CD4-positive, alpha-beta T cell treated with Interleukin-4 for 1 hour (primary cell): ENCODE measurements at regions not wholly inside any gene's neighbourhood (a gene's known extent, or its start where the extent isn't known, plus 50 kb on each side); places are given as distances from the start of the nearest gene placed in this dataset.

ENCODE experiments used
- DNase-seq, 2 donors: peaks; one replicate each; pipeline ENCODE4 v3.0.0-alpha.2; 2020 to 2022

DNA sequence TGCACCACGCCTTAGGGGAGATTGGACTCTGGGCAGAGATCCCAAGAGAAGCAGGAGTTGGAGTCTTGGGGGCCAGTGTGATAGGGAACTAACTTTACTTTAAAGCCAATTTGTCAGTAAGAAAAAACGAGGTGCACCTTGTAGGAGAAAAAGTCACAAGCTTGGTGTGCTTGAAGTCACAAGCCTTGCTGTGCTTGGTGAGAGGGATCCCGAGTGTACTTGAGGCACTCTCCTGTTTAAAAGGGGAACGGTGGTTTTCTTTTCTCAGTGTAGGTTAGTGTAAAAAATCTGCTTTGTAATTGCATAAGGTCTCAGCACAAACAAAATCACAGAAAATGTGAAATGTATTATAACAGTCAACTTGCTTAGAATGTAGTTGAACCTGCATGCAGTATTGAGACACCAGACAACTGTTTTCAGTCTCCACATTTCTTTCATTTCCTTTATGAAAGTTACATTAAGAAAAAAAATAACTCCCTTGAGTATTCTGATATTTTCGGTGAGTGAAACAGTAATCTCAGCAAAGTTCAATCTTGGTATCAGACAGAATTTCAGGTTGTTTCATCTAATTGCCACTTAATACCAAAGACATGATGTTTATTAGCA is 111.1 kb upstream of the DUSP22 start:
- no peak for DNase-seq

DNA sequence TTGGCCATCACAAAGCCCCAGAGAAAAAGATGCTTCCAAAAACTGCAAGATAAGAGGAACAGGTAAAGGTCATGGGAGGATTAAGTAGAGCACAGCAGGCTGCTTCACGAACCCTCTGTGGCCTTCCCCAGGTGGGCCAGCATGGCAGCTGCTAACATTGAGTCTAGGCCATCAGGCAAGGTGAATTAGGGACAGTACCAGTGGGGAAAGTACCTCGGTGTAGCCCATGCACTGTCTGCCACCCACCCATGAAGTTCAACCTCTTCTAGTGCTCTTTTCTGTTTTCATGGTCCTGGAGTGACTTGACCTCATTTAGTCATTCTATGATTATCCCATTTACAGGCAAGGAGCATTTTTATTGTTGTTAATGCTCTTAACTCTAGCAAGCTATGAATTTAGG is 108.6 kb upstream of the DUSP22 start:
- no peak for DNase-seq

DNA sequence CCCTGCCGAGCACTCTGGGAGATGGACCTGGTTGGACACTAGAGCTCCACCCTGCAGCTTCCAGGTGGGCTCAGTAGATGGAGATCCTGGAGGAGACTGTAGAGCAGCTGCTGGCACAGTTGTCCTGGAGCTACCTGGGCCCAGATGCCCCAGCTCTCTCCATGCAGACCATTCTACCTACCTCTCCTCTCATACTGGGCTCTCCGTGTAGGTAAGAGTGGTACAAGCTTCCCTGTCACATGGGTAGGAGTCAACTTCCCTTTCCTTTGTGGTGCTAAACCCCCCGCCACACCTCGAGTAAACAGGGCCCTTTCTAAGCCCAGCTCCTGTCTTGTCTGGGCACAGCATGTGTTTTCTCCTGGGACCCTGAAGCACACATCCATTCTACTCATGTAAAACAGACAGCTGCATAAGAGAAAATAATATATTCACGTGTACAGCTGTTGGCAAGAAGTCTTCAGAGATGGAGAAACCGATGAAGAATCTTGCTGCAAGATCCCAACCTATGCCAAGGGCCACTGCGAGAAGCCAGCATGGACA is 108.1 kb upstream of the DUSP22 start:
- no peak for DNase-seq

DNA sequence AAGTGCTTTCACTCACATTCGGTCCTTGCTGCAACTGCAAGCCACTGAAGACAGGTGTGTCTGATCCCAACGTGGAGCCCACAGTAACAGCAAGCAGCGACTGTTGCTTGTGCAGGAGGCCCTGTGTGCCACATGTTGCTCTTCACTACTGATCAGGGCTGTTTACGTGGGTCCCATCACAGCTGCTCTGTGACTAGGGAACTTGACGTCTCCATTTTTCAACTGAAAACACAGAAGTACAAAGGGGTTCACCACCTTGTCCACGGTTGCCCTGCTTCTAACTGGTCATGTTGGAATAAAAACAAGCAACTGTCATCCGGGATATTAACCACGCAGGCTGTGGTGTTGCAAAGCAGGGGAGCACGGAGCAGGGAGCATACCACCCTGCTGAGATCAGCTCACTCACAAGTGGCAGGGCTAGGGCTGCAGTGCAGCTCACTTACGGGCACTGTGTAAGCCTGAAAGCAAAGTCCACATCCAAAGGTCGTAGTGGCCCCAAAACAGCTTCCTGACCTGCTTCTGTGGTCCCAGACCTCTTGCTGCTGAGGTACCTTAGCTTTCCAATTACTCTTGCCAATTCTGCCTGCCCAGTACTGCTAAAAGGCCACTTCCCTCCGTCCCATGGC is 105.8 kb upstream of the DUSP22 start:
- no peak for DNase-seq

DNA sequence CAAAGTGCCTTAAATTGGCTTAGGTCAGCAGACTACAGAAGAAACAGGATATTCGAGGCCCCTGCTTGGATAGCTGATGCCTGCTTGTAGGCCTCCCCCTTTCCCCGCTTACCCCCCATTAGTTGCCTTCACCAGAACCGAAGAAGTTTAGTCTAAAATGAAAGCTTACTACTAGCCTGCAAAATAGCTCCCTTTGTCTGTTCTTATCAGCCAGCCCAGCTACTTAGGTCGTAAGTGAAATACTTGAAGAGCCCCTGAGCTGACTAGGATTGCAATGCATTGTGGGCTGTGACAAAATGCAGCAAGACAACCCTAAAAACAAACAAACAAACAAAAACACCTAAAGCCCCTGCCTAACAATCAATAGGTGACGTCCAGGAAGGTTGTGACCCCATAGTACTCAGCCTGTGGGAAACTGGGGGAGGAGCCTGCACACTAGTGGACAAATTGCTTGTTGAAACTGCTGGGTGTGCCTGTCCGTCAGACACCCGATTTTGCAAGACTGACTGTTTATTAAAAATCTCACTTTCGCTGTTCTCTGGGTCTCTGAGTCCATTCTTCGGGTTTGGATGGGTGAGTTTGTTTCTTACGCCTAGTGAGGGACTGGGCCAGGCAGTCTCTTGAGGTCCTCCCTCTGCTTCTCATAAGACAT is 105.0 kb upstream of the DUSP22 start:
- no peak for DNase-seq

DNA sequence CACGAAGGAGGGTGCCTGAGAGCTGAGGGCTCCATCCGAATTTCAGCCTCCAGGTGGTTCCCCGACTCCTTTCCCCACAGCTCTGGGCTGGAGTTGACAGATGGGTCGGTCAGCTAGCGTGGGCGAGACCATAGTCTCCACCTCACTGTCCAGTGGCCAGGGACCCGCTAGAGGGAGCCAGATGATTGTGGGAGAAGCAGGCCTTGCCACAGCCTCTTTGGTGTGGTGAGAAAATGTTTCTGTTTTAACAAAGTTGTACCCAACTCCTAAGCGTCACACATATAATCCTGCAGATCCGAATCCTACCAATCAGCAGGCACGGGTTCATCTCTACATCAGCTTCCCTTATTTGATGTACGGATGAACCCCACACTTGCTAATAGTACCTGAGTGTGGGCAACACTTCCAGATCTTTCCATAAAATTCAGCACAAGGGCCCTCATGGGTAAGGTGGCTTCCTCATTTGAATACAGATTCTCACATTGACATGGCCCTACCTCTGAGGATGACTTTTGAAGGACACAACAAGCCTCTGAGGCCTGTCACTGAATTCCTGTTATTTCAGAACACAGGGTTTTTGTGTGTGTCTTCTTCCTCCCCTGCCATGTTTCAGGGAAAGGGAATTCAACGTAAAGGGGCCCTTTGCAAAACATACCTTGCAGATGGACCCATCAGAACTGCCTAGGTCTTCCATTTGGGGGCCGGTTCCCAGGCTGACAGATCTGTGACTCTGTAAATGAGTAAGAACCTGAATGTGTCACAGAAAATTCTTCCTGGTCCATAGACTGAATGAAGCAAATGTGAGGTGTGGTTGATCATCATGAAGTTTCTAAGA is 103.2 kb upstream of the DUSP22 start:
- DNase-seq: peak; percentile 83 to 84

DNA sequence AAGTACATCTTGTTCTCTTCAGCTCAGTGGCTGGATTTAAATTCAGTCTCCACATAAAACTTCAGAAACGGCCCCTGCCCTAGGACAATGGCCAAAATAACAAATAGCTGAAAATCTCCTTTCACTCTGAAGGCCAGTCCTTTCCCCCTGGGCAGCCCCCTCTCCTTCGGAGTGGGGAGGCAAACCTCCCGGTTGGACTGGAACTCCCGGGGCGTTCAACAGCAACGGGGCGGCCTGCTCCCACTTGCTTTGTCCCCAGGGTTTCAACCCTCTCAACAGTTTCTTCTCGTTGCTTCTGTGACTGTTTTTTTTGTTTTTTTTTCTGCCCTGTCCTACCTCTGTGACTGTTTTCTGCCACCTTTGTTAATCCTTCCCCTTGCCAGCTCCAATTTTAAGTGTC is 102.6 kb upstream of the DUSP22 start:
- DNase-seq: no peak

DNA sequence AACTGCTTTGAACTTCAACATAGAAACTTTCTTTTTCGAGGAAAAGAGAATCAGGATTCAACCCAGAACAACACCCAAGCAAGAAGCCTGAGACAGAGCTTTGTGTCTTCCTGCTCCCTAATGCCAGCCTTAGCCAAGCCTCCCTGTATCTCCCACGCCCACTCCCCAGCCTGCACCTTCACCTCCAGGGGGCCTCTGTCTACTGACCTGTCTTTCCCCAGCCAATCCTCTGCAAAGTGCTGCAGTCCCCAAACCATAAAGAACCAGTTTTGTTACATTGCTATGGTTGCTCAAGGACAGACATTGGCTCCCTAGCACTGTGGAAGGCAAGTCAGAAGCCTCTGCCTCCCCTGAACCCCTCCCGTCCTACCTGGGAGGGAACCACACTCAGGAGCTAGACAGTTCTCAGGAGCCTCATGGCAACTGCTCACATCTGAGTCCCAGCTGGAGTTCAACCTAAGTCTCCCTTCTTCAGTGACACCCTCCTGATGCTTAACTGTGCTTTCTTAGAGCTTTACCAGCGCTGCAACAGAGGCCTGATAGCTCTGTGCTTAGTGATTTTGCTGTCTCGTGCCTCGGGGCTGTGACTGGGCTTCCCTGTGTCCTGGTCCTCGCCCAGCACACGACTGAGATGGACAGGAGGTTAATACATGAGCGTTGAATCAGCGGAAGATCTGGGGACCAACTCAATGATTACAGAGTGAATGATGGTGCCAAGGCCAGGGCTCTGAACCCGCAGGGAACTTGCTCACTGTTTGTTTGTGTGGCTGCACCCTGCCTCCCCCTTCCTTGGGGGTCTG is 101.5 kb upstream of the DUSP22 start:
- DNase-seq: no peak

DNA sequence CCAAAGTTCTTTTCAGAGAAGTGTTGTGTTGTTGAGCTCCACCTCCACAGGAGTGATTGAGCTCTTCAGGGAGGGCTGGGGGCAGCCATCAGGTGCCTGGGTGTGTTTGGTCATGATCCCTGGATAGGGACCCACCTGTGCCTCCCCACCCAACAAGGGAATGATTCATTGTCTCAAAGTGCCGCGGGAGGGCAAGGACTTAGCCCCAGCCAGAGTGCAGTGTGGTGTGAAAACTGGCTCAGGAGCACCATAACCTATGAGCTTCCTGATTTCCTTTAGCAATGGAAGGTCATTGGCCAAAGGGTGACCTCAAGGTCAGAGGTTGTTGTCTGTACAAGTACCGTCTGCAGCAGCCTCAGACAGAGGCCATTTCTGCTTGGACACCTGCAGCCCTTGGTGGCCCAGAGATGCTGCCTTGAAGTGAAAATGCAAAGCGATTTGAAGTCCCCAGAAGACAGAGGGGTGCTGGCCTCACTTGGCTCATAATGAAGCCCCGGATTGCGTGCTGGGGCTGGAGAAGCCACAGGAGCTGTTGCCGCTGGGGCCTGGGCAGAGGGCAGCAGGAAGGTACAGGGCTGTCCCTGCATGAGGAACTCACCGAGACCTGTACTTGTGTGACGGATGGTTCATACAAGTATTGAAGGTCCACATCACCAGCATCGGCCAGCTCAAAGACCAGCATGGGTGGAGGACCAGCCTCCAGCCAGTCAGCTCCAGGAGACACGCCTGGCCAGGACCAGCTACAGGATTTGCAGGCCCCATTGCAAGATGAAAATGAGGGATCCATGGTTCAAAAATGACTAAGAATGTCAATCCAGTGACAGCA is 100.6 kb upstream of the DUSP22 start:
- DNase-seq: no peak

DNA sequence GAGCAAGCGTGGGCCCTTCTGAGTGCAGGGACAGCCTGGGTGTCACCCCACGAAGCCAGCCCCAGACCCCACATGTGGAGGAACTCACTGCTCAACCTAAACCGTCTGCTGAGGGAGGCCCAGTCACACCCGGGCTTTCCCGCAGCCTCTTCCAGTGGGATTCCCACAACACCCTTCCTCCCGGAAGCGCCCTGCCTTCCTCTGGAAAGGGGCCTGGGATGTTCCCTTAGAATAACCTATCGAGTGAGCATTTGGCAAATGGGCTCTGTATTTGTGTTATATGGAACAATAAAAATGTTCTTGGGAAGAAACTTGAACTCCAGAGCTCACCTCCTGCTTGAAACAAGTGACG is 100.0 kb upstream of the DUSP22 start:
- DNase-seq: no peak

DNA sequence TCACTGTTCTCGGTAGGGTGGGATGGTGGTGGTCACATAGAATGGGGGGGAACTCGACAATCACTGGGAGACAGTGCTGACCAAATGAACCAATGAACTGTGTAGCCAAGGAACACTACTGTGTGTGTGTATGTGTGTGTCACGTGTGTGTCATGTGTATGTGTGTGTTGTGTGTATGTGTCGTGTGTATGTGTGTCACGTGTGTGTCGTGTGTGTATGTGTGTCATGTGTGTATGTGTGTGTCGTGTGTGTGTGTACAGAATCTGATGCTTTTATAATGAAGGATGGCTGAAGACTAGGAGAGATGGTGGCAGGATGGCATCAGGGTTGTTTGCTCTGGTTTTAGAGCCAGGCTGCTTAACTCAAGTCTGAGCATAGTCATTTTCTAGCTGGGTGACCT is 99.1 kb upstream of the DUSP22 start:
- no peak for DNase-seq

DNA sequence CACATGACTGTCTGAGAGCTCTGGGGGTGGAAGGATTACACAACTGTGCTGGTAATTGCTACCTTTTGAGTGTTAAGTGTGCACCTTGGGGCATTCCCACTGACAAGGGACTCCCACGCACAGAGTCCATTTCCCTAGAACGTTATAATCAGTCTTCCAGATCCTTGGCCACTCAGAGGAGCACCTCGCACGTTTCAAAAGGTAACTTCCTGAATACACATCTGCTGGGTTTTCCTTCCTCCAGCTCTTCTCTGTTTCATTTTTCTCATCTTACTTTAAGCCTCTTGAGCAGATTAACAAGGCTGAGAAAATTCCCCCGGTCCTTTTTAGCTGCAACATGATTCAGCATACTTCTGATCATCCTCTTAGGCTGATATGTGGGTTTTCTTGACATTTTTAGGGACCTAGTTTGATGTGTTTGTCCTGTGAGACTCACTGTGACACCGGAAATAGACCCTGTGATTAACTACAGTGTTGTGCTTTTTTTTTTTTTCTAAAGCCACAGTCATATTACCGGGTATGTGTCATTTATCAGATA is 98.4 kb upstream of the DUSP22 start:
- DNase-seq: peak in 1 of 2 donors; percentile 56

DNA sequence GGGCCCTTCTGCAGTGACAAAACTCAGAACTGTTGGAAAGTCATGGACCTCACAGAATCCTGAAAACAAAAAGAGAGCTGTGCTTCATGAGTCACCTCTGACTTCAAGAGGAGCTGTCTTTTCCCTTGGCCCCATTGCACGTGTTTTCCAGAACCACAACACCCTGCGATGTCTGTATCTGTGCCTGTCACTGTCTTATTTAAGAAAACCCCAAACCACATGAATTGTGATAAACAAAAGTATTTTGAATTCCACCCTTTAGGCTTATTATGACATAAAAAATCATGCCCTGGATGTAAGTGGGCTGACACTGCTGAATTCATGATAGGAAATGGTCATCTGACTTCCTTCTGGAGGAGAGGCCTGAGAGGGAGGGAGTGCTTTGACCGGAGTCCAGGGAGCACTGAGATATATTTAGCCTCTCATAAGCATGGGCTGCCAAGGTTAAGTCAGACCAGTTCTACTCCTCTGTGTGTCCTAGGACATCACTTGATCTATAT is 96.4 kb upstream of the DUSP22 start:
- DNase-seq: peak; percentile 32 to 35

DNA sequence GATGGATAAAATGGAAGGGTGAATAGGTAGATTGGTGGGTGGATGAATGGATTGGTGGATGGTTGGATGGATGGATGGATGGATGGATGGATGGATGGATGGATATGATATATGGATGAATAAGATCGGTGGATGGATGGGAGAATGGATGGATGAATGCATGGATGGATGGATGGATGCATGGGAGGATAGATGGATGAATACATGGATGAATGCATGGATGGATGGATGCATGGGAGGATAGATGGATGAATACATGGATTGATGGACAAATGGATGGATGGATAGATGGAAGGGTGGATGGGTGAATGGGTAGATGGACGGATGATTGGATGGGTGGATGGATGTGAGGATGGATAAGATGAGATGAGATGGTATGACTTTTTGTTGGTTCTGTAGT is 95.7 kb upstream of the DUSP22 start:
- no peak for DNase-seq

DNA sequence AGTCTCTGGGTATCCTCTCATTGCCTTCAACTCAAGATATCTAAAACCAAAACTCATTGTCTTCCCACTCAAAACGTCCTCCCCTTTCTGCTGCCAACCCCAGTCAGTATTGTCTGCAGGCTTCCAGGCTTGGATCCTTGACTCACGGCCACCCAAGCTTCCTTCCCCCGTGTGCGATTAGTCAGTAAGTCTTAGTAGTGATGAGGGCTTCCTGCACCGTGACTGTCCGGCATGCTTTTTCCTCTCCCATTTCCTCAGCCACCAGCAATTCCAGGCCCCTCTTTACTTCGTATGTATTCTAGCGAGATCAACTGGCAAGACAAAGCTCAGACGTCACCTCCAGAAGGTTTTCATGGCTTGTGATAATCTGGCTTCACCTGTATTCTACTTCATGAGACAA is 88.6 kb upstream of the DUSP22 start:
- DNase-seq: no peak

DNA sequence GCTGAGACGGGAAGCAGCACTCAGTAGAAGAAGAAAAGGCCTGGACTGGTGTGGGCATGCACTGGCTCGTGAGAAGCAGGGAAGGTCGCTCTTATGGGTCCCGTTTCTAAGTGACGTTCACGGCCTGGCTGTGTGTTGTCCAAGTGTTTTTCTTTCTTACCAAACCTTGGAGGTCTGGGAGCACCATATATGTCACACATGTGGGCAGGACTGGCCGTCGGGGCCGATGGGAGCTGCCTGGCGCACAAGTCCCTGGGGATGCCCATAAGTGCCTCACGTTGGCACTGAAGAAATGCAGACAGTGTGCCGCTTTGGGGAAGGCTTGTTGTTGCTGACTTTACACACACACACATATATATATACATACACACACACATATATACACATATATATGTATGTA is 86.0 kb upstream of the DUSP22 start:
- no peak for DNase-seq

DNA sequence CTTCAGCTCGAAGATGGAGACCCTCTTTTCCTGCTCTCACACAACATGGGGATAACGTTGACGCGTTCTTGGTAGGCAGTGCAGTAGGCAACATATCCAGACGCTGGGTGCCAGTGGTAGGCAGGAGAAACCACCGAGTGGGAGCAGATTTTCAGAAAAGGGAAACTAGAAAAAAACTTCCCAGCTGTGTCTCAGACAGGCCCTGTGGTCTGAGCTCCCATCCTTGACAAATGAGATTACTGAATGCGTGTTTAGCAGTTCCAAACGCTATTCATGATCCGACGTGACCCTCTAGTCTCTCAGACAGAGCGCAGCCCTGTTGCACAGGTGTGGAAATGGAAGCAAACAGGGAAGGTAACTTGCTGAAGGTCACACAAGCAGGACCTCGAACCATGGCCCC is 83.9 kb upstream of the DUSP22 start:
- no peak for DNase-seq

DNA sequence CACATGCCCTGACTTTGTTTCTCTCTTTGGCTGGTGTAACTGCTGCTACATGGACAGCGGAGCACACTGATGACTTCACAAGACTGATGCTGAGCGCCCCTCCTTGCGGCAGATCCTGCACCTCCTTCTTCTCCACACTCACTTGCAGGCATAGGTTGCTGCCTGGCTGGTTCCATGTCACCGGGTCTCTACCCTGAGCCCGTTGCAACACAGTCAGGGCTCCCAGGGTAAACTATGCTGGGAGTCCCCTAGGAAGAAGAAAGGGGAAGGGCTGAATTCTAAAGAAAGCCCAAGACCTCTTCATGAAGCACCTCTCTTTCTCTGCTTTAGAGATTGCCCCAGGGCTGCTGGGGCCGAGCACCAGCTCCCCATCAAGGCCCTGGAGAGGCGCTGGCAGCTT is 83.3 kb upstream of the DUSP22 start:
- no peak for DNase-seq

DNA sequence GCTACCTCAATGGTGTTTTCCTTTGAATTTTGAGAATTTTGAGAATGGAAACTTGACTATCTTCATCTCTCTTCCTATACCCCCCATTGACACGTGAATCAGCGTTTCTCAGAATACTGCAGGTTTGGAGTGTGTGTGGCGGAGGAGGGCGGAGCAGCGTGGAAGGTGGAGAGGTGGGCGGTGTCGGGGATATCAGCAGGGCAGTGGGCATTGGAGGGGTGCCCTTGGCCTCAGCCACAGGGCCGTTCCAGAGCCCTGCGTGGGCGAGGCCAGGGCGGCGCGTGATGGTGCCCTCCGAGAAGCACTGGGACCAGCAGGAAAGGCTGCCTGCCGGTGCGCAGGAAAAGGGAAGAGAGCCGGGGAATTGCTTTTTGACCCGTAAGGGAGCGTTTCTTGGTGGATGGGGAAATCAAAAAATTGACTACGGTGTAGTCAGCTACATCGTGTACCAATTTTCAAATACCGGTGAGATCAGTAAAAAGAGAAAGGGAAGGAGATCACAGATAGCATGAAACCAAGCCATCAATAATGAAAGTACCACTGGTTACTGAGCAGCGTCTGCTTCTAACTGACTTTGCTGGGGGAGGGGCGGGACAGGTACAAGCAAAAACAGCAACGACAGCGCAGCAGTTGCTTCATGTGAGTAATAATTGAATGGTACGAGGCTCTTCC is 82.7 kb upstream of the DUSP22 start:
- DNase-seq: peak in 1 of 2 donors; percentile 57

DNA sequence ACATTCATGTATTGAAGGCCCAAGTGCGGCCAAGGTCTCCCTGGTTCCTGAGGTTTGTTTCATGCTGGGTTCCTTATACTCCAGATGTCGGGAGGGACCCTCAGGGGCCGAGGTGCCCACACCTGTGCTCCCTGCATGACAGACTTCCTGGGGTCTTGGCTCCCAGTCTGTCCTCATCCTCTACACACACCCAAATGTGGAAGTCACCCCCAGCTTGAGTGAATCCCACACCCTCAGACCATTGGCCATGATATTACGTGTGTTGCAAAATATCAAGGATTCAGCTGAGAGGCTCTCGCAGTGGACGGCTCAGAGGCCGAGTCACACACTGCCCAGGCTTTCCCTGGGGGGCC is 82.2 kb upstream of the DUSP22 start:
- no peak for DNase-seq
